ENCODE measurements at regions not wholly inside any gene's neighbourhood (a gene's known extent, or its start where the extent isn't known, plus 50 kb on each side); places are given as distances from the start of the nearest gene placed in this dataset.

- TF ChIP-seq, protein P1, sequence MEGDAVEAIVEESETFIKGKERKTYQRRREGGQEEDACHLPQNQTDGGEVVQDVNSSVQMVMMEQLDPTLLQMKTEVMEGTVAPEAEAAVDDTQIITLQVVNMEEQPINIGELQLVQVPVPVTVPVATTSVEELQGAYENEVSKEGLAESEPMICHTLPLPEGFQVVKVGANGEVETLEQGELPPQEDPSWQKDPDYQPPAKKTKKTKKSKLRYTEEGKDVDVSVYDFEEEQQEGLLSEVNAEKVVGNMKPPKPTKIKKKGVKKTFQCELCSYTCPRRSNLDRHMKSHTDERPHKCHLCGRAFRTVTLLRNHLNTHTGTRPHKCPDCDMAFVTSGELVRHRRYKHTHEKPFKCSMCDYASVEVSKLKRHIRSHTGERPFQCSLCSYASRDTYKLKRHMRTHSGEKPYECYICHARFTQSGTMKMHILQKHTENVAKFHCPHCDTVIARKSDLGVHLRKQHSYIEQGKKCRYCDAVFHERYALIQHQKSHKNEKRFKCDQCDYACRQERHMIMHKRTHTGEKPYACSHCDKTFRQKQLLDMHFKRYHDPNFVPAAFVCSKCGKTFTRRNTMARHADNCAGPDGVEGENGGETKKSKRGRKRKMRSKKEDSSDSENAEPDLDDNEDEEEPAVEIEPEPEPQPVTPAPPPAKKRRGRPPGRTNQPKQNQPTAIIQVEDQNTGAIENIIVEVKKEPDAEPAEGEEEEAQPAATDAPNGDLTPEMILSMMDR (conservative IDR thresholded peaks at IDR 0.05): no peak
- no peak overlapping the region for H3K27ac ChIP-seq
Measured at GRCh38 chr15:86010891-86011290, 68.8 kb upstream of the AGBL1 start.

DNA sequence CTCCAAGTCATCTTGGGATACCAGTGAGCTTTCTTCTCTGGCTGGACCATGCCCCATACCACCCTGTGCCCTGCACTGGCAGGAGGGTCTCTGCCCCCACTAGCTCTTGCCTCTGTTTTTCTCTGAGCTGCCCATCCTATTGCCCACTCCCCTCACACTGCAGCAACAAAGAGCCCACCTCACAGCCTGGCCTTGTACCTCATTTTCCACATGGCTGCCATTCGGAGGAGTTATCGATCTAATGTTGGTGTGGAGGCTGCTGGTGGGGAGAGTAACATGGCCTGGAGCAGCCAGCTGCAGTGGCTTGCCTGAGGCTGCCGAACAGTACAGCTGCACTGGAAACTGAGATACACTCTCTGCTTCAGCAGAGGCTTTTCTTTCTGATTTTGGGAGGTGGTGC is 65.7 kb upstream of the AGBL1 start:
- H3K27ac ChIP-seq: peak overlapping the region; percentile 65
- TF ChIP-seq, protein P1 (conservative IDR thresholded peaks at IDR 0.05): no peak

GRCh38 chr15:86016750-86017149 is 62.9 kb upstream of the AGBL1 start:
- peak overlapping the region; percentile 65 for H3K27ac ChIP-seq
- TF ChIP-seq, protein P1 (conservative IDR thresholded peaks at IDR 0.05): no peak

GRCh38 chr15:86018679-86019078 is 61.0 kb upstream of the AGBL1 start:
- H3K27ac ChIP-seq: no peak overlapping the region
- TF ChIP-seq, protein P1 (conservative IDR thresholded peaks at IDR 0.05): no peak

DNA sequence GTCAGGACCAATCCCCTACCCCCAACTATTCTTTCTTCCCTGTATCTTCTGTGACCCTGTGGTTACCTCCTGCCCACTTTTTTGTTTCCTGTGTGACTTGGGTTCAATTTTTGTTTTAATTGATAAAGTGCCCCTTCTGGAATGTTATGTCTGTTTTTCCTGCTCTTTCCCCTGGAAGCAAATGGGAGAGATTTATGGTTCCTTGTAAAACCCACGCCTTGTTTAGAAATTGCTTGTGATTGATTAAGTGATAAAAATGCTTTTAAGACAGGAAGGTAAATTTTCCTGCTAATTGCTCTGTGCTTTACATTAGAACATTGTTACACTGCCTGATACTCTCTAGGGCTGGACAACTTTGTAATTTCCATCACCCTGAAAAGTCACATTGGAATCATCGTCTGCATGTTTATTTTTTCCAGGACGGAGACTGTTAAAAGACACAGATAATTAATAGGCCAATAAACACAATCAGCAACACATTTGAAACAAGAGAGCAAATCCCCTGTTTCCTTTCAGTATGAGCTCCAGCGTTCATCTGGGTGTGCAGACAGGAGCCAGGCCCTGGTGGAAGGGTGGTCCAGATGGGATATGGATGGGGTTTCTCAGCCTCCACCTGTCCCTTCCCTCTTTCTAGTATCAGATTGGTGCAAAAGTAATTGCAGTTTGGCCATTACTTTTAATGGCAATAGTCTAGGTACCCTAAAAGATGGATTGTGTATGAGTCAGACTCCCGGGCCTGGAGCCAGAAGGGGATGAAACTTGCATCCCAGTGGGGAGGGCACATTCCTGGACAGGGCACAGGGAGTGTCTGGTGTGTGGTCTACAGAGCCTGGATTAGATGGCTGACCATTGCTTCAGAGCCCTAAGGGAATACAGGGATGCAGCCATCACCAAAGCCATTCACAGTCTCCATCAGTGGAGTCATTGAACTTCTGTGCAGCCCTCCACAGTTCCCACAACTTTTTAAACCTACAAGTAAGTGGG is 58.1 kb upstream of the AGBL1 start:
- TF ChIP-seq, protein P1 (conservative IDR thresholded peaks at IDR 0.05): no peak
- H3K27ac ChIP-seq: peak overlapping the region; percentile 45

GRCh38 chr15:86028961-86029360 is 50.7 kb upstream of the AGBL1 start:
- TF ChIP-seq, protein P1 (conservative IDR thresholded peaks at IDR 0.05): no peak
- no peak overlapping the region for H3K27ac ChIP-seq
